Loucy (cell line): ENCODE measurements at regions not wholly inside any gene's neighbourhood (a gene's known extent, or its start where the extent isn't known, plus 50 kb on each side); places are given as distances from the start of the nearest gene placed in this dataset.

ENCODE experiments used
- EZH2phosphoT487 ChIP-seq: fragments of 200-600 bp; IDR thresholded peaks from 2 replicates; pipeline ENCODE4 v1.6.1; 2018; ENCODE audit warnings: antibody characterized with exemption, mild to moderate bottlenecking, moderate library complexity, borderline replicate concordance
- TF ChIP-seq, protein P1 (sequence below): fragments of 200-600 bp; sonication (generic); conservative IDR thresholded peaks from 2 replicates; pipeline ENCODE4 v1.5.1; 2014; ENCODE audit warnings: mild to moderate bottlenecking, antibody characterized with exemption, low read length

- TF ChIP-seq, protein P1, sequence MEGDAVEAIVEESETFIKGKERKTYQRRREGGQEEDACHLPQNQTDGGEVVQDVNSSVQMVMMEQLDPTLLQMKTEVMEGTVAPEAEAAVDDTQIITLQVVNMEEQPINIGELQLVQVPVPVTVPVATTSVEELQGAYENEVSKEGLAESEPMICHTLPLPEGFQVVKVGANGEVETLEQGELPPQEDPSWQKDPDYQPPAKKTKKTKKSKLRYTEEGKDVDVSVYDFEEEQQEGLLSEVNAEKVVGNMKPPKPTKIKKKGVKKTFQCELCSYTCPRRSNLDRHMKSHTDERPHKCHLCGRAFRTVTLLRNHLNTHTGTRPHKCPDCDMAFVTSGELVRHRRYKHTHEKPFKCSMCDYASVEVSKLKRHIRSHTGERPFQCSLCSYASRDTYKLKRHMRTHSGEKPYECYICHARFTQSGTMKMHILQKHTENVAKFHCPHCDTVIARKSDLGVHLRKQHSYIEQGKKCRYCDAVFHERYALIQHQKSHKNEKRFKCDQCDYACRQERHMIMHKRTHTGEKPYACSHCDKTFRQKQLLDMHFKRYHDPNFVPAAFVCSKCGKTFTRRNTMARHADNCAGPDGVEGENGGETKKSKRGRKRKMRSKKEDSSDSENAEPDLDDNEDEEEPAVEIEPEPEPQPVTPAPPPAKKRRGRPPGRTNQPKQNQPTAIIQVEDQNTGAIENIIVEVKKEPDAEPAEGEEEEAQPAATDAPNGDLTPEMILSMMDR: no peak
- no peak for TF ChIP-seq EZH2phosphoT487
These were observed 151.3 kb upstream of the PTGFR start for GRCh38 chr1:78339490-78339889.
